ENCODE measurements at regions not wholly inside any gene's neighbourhood (a gene's known extent, or its start where the extent isn't known, plus 50 kb on each side); places are given as distances from the start of the nearest gene placed in this dataset.

- no peak for DNase-seq (ENCODE audit: low read depth)
- no peak overlapping the region for H3K4me3 ChIP-seq (ENCODE audit: low read depth, low read length)
- TF ChIP-seq CTCF (IDR thresholded peaks at IDR 0.05; ENCODE audit: insufficient read depth, low read depth, low read length): no peak
These were observed 51.4 kb upstream of the SLC7A14 start for GRCh38 chr3:170637306-170637705.

- TF ChIP-seq CTCF (IDR thresholded peaks at IDR 0.05; ENCODE audit: insufficient read depth, low read depth, low read length): no peak
- no peak for DNase-seq (ENCODE audit: low read depth)
- no peak overlapping the region for H3K4me3 ChIP-seq (ENCODE audit: low read depth, low read length)
These were observed 50.6 kb upstream of the SLC7A14 start for GRCh38 chr3:170636400-170636973.
